SU-DHL-6 (cell line): ENCODE measurements at regions not wholly inside any gene's neighbourhood (a gene's known extent, or its start where the extent isn't known, plus 50 kb on each side); places are given as distances from the start of the nearest gene placed in this dataset.

Source experiments
- CTCF ChIP-seq: fragments of 200-600 bp; sonication (generic); IDR thresholded peaks from one replicate; pipeline ENCODE4 v1.5.1; 2017; ENCODE audit warnings: antibody characterized with exemption, mild to moderate bottlenecking, low read length, moderate library complexity; ENCODE audit not compliant: insufficient read depth, poor library complexity, severe bottlenecking
- EZH2phosphoT487 ChIP-seq: fragments of 200-600 bp; sonication (generic), shearing (Covaris generic); conservative IDR thresholded peaks from 2 replicates; pipeline ENCODE4 v1.6.1; 2018; ENCODE audit warnings: mild to moderate bottlenecking, antibody characterized with exemption, low read length, moderate library complexity, mixed read lengths

GRCh38 chr7:22645418-22646181 is 81.4 kb upstream of the IL6 start:
- TF ChIP-seq CTCF: no peak
- TF ChIP-seq EZH2phosphoT487: no peak
